IMR-90 (cell line): ENCODE measurements at regions not wholly inside any gene's neighbourhood (a gene's known extent, or its start where the extent isn't known, plus 50 kb on each side); places are given as distances from the start of the nearest gene placed in this dataset.

Experiments used
- ATAC-seq: fragments of 200-7000 bp; cut with Tn5 transposase; 2 replicates; pipeline ENCODE4 v1.9.1; 2020; ENCODE audit warnings: low read depth, mild to moderate bottlenecking, moderate library complexity
- BruUV-seq: library from RNA; stranded (reverse); fragments of 400-500 nt; replicated peaks from 2 replicates; lab custom pipeline; 2021; lab: Mats Ljungman, UMichigan
- CTCF ChIA-PET: fragments of 300-600 bp; formaldehyde crosslinking; extraction: SDS; loops from one replicate; lab custom pipeline; 2021; ENCODE audit warnings: antibody characterized with exemption; lab: Yijun Ruan, JAX
- POLR2A ChIA-PET: fragments of 300-600 bp; sonication (Branson Sonifier 250); formaldehyde crosslinking; loops from one replicate; lab custom pipeline; 2022; ENCODE audit warnings: antibody characterized with exemption; ENCODE audit not compliant: unreplicated experiment; lab: Charles Lee
- DNase-seq: peaks from one replicate; pipeline ENCODE4 v3.0.0; 2013
- H2AFZ ChIP-seq: replicated peaks from 2 replicates; pipeline ENCODE3; 2013; ENCODE audit warnings: low read length, mild to moderate bottlenecking; ENCODE audit not compliant: poor library complexity
- H2AK5ac ChIP-seq: 2 replicates; pipeline ENCODE4 v1.6.1; 2013; ENCODE audit warnings: low read depth, low read length, inconsistent platforms
- H2AK9ac ChIP-seq: replicated peaks from 2 replicates; pipeline ENCODE3; 2013; ENCODE audit warnings: mild to moderate bottlenecking, low read depth, low read length, moderate library complexity; ENCODE audit not compliant: poor library complexity
- H2BK120ac ChIP-seq: 2 replicates; pipeline ENCODE4 v1.6.1; 2013; ENCODE audit warnings: low read depth, low read length, inconsistent platforms
- H2BK15ac ChIP-seq: 3 replicates; pipeline ENCODE4 v1.6.1; 2013; ENCODE audit warnings: low read depth, low read length, inconsistent platforms
- H2BK20ac ChIP-seq: 2 replicates; pipeline ENCODE4 v1.6.1; 2013; ENCODE audit warnings: low read depth, mild to moderate bottlenecking, inconsistent platforms, low read length, moderate library complexity
- H2BK5ac ChIP-seq: 2 replicates; pipeline ENCODE4 v1.6.1; 2013; ENCODE audit warnings: mild to moderate bottlenecking, low read depth, low read length, inconsistent platforms; ENCODE audit not compliant: poor library complexity, severe bottlenecking
- H3K14ac ChIP-seq: replicated peaks from 2 replicates; pipeline ENCODE4 v1.6.1; 2013; ENCODE audit warnings: low read depth, low read length, inconsistent platforms
- H3K18ac ChIP-seq: 2 replicates; pipeline ENCODE4 v1.6.1; 2013; ENCODE audit warnings: low read depth, low read length, control low read depth
- H3K23ac ChIP-seq: 2 replicates; pipeline ENCODE4 v1.6.1; 2013; ENCODE audit warnings: low read depth, low read length, inconsistent platforms
- H3K27ac ChIP-seq: 2 replicates; pipeline ENCODE4 v1.5.1; 2013; ENCODE audit warnings: mild to moderate bottlenecking, control low read depth, low read length; ENCODE audit not compliant: insufficient read depth
- H3K27me3 ChIP-seq: 2 replicates; pipeline ENCODE4 v1.6.1; 2013; ENCODE audit warnings: low read length; ENCODE audit not compliant: control insufficient read depth, insufficient read depth
- H3K36me3 ChIP-seq: 2 replicates; pipeline ENCODE4 v1.6.1; 2013; ENCODE audit warnings: low read length, mixed read lengths; ENCODE audit not compliant: control insufficient read depth, insufficient read depth
- H3K4ac ChIP-seq: 2 replicates; pipeline ENCODE4 v1.6.1; 2013; ENCODE audit warnings: low read depth, low read length, inconsistent platforms
- H3K4me1 ChIP-seq: 2 replicates; pipeline ENCODE4 v1.6.1; 2013; ENCODE audit warnings: low read length, mixed read lengths; ENCODE audit not compliant: control insufficient read depth, insufficient read depth
- H3K4me2 ChIP-seq: 2 replicates; pipeline ENCODE4 v1.6.1; 2013; ENCODE audit warnings: low read depth, mild to moderate bottlenecking, control low read depth, low read length, moderate library complexity
- H3K4me3 ChIP-seq: 2 replicates; pipeline ENCODE4 v1.5.1; 2013; ENCODE audit warnings: low read depth, mild to moderate bottlenecking, control low read depth, low read length, moderate library complexity; ENCODE audit not compliant: insufficient read depth
- H3K56ac ChIP-seq: 2 replicates; pipeline ENCODE4 v1.6.1; 2013; ENCODE audit warnings: low read length, inconsistent platforms; ENCODE audit not compliant: insufficient read depth; ENCODE audit errors: extremely low read depth
- H3K79me1 ChIP-seq, 2 experiments: 2 replicates each; pipeline ENCODE4 v1.6.1; 2013; ENCODE audit warnings: low read length in 2 of 2, inconsistent platforms in 1 of 2, low read depth in 1 of 2
- H3K9ac ChIP-seq: 2 replicates; pipeline ENCODE4 v1.6.1; 2013; ENCODE audit warnings: low read depth, low read length, control low read depth
- H3K9me1 ChIP-seq: 2 replicates; pipeline ENCODE4 v1.6.1; 2013; ENCODE audit warnings: low read length, inconsistent platforms; ENCODE audit not compliant: insufficient read depth
- H3K9me3 ChIP-seq: 2 replicates; pipeline ENCODE4 v1.6.1; 2013; ENCODE audit warnings: low read length; ENCODE audit not compliant: control insufficient read depth, insufficient read depth
- H4K20me1 ChIP-seq: 2 replicates; pipeline ENCODE4 v1.6.1; 2013; ENCODE audit warnings: low read length, inconsistent platforms; ENCODE audit not compliant: insufficient read depth
- H4K5ac ChIP-seq: 2 replicates; pipeline ENCODE4 v1.6.1; 2013; ENCODE audit warnings: mild to moderate bottlenecking, low read depth, low read length, control low read depth
- H4K8ac ChIP-seq, 2 experiments: 2 replicates each; pipeline ENCODE4 v1.6.1; 2013; ENCODE audit warnings: low read depth in 2 of 2, low read length in 2 of 2, control low read depth in 1 of 2, inconsistent platforms in 1 of 2
- H4K91ac ChIP-seq: 2 replicates; pipeline ENCODE4 v1.6.1; 2013; ENCODE audit warnings: low read depth, low read length, inconsistent platforms; ENCODE audit not compliant: insufficient read depth
- BHLHE40 ChIP-seq: fragments of 150-350 bp; IDR thresholded peaks from 2 replicates; pipeline ENCODE4 v1.6.1; 2016; ENCODE audit warnings: mild to moderate bottlenecking, low read depth, low read length
- CEBPB ChIP-seq: IDR thresholded peaks from 2 replicates; pipeline ENCODE4 v1.6.1; 2012; ENCODE audit warnings: low read depth, low read length, improper control_type of control experiment
- CHD1 ChIP-seq: IDR thresholded peaks from 2 replicates; pipeline ENCODE4 v1.6.1; 2012; ENCODE audit warnings: low read depth, low read length, improper control_type of control experiment
- CTCF ChIP-seq: conservative IDR thresholded peaks from 2 replicates; pipeline ENCODE4 v1.5.1; 2012; ENCODE audit warnings: mild to moderate bottlenecking, low read depth, low read length, improper control_type of control experiment
- ELK1 ChIP-seq: fragments of 150-350 bp; IDR thresholded peaks from 2 replicates; pipeline ENCODE4 v1.6.1; 2016; ENCODE audit warnings: low read depth, mild to moderate bottlenecking, low read length, moderate library complexity, borderline replicate concordance
- FOS ChIP-seq: fragments of 150-350 bp; IDR thresholded peaks from 2 replicates; pipeline ENCODE4 v1.6.1; 2016; ENCODE audit warnings: low read depth, low read length
- MAFK ChIP-seq: IDR thresholded peaks from 2 replicates; pipeline ENCODE4 v1.6.1; 2012; ENCODE audit warnings: low read depth, low read length, improper control_type of control experiment
- MAZ ChIP-seq: IDR thresholded peaks from 2 replicates; pipeline ENCODE4 v1.6.1; 2012; ENCODE audit warnings: low read depth, mild to moderate bottlenecking, low read length, improper control_type of control experiment, moderate library complexity, borderline replicate concordance
- MXI1 ChIP-seq: IDR thresholded peaks from 2 replicates; pipeline ENCODE4 v1.6.1; 2012; ENCODE audit warnings: low read depth, mild to moderate bottlenecking, low read length, moderate library complexity, borderline replicate concordance
- NFE2L2 ChIP-seq: fragments of 150-350 bp; IDR thresholded peaks from 2 replicates; pipeline ENCODE4 v1.6.1; 2016; ENCODE audit warnings: low read depth, mild to moderate bottlenecking, low read length
- POLR2A ChIP-seq: IDR thresholded peaks from 2 replicates; pipeline ENCODE4 v1.6.1; 2012; ENCODE audit warnings: mild to moderate bottlenecking, low read depth, low read length
- RAD21 ChIP-seq: IDR thresholded peaks from 2 replicates; pipeline ENCODE4 v1.6.1; 2012; ENCODE audit warnings: low read length, improper control_type of control experiment
- RCOR1 ChIP-seq: IDR thresholded peaks from 2 replicates; pipeline ENCODE4 v1.6.1; 2012; ENCODE audit warnings: mild to moderate bottlenecking, low read length, improper control_type of control experiment; ENCODE audit not compliant: insufficient replicate concordance
- RFX5 ChIP-seq: IDR thresholded peaks from 2 replicates; pipeline ENCODE4 v1.8.0; 2012; ENCODE audit warnings: low read depth, mild to moderate bottlenecking, low read length, moderate library complexity
- SMC3 ChIP-seq: fragments of 150-350 bp; IDR thresholded peaks from 2 replicates; pipeline ENCODE4 v1.6.1; 2016; ENCODE audit warnings: low read depth, mild to moderate bottlenecking, antibody characterized with exemption, low read length, moderate library complexity
- USF2 ChIP-seq: fragments of 150-350 bp; IDR thresholded peaks from 2 replicates; pipeline ENCODE4 v1.6.1; 2017; ENCODE audit warnings: mild to moderate bottlenecking, antibody characterized with exemption, low read length, low read depth
- WGBS, 2 experiments: methylation state at CpG; one replicate each; pipeline versions ENCODE4 v1.1.5 to v1.1.7; 2013; ENCODE audit warnings: missing lambda C conversion rate in 2 of 2; ENCODE audit not compliant: insufficient read length in 1 of 2; ENCODE audit errors: extremely low coverage in 2 of 2; 5-methylcytosine and 5-hydroxymethylcytosine counted together
- dilution Hi-C: fragments of 300-500 bp; cut with HindIII; formaldehyde crosslinking; loops from one replicate; pipeline ENCODE4 v1.14.3; 2018; ENCODE audit warnings: low sequenced_read_pairs; ENCODE audit not compliant: unreplicated experiment
- in situ Hi-C: fragments of 300-500 bp; cut with MboI; formaldehyde crosslinking; loops from 3 replicates; pipeline ENCODE4 v1.14.3; 2019; ENCODE audit warnings: low sequenced_read_pairs, inconsistent platforms, mixed read lengths
- intact Hi-C: fragments of 100-400 bp; cut with micrococcal nuclease; formaldehyde crosslinking; loops from 2 replicates; pipeline ENCODE4 v1.10.0; 2022

GRCh38 chr3:106293161-106293560 lies 424.3 kb upstream of the CBLB start:
- no peak overlapping the region for H2AFZ ChIP-seq
- no peak overlapping the region for H4K8ac ChIP-seq
- ChIA-PET POLR2A (no interaction called here), CTCF (no interaction called here)
- no peaks in the 10 kb centered on the region for H3K9me3 ChIP-seq
- no peak overlapping the region for H3K18ac ChIP-seq
- H3K56ac ChIP-seq, result no peak overlapping the region
- H3K23ac ChIP-seq, result no peak overlapping the region
- no peak overlapping the region for H3K4me3 ChIP-seq
- no peak overlapping the region for H4K91ac ChIP-seq
- H4K20me1 ChIP-seq, result no peaks in the 10 kb centered on the region
- ATAC-seq, result no peak
- H4K5ac ChIP-seq, result no peak overlapping the region
- WGBS, 2 experiments, result no CpG with 5 or more reads among the region's 3 CpGs
- H2AK5ac ChIP-seq, result no peak overlapping the region
- in situ Hi-C loops (no loop called here), intact Hi-C loops (no loop called here), dilution Hi-C loops (no loop called here)
- BruUV-seq, result no TSS peak
- no peaks in the 10 kb centered on the region for H3K79me1 ChIP-seq
- H3K4ac ChIP-seq, result no peak overlapping the region
- no peak for TF ChIP-seq MXI1
- no peak for TF ChIP-seq CEBPB
- no peak for TF ChIP-seq ELK1
- TF ChIP-seq FOS, result no peak
- no peak for TF ChIP-seq USF2
- TF ChIP-seq SMC3, result no peak
- TF ChIP-seq MAFK, result no peak
- no peak for TF ChIP-seq RAD21
- TF ChIP-seq CTCF, result no peak
- no peak for TF ChIP-seq RCOR1
- TF ChIP-seq CHD1, result no peak
- TF ChIP-seq RFX5, result no peak
- no peak for TF ChIP-seq POLR2A
- TF ChIP-seq NFE2L2, result no peak
- TF ChIP-seq BHLHE40, result no peak
- no peak for TF ChIP-seq MAZ
- no peak for DNase-seq
- H3K14ac ChIP-seq, result no peak overlapping the region
- H3K36me3 ChIP-seq, result no peaks in the 10 kb centered on the region
- no peak overlapping the region for H3K9ac ChIP-seq
- no peak overlapping the region for H2BK120ac ChIP-seq
- H2BK15ac ChIP-seq, result no peak overlapping the region
- no peaks in the 10 kb centered on the region for H3K9me1 ChIP-seq
- H2BK20ac ChIP-seq, result no peak overlapping the region
- no peaks in the 10 kb centered on the region for H3K27me3 ChIP-seq
- no peak overlapping the region for H3K4me2 ChIP-seq
- H2AK9ac ChIP-seq, result no peak overlapping the region
- no peaks in the 10 kb centered on the region for H3K4me1 ChIP-seq
- H2BK5ac ChIP-seq, result no peak overlapping the region
- H3K27ac ChIP-seq, result no peak overlapping the region
